ENCODE measurements at regions not wholly inside any gene's neighbourhood (a gene's known extent, or its start where the extent isn't known, plus 50 kb on each side); places are given as distances from the start of the nearest gene placed in this dataset.

- H3K4me3 ChIP-seq (ENCODE audit: low read depth, low read length): no peak overlapping the region
- DNase-seq (ENCODE audit: low read depth): peak; percentile 68
Measured at GRCh38 chr20:11454966-11455799, 462.5 kb upstream of the BTBD3 start.

GRCh38 chr20:11457488-11457887 is 460.2 kb upstream of the BTBD3 start:
- H3K4me3 ChIP-seq (ENCODE audit: low read depth, low read length): no peak overlapping the region
- no peak for TF ChIP-seq CTCF (IDR thresholded peaks at IDR 0.05; ENCODE audit: insufficient read depth, low read length)
- DNase-seq (ENCODE audit: low read depth): no peak

More at GRCh38 chr20:11454966-11455799, 462.5 kb upstream of the BTBD3 start:
- no peak for TF ChIP-seq CTCF (IDR thresholded peaks at IDR 0.05; ENCODE audit: insufficient read depth, low read length)

- DNase-seq (ENCODE audit: low read depth): peak; percentile 40
- no peak overlapping the region for H3K4me3 ChIP-seq (ENCODE audit: low read depth, low read length)
Measured at GRCh38 chr20:11459090-11459890, 458.4 kb upstream of the BTBD3 start.

GRCh38 chr20:11467436-11467835 is 450.3 kb upstream of the BTBD3 start:
- TF ChIP-seq CTCF (IDR thresholded peaks at IDR 0.05; ENCODE audit: insufficient read depth, low read length): no peak
- no peak for DNase-seq (ENCODE audit: low read depth)
- no peak overlapping the region for H3K4me3 ChIP-seq (ENCODE audit: low read depth, low read length)

More at GRCh38 chr20:11459090-11459890, 458.4 kb upstream of the BTBD3 start:
- TF ChIP-seq CTCF (IDR thresholded peaks at IDR 0.05; ENCODE audit: insufficient read depth, low read length): no peak

GRCh38 chr20:11468880-11469279 is 448.8 kb upstream of the BTBD3 start:
- no peak for TF ChIP-seq CTCF (IDR thresholded peaks at IDR 0.05; ENCODE audit: insufficient read depth, low read length)
- no peak overlapping the region for H3K4me3 ChIP-seq (ENCODE audit: low read depth, low read length)
- no peak for DNase-seq (ENCODE audit: low read depth)

- no peak for TF ChIP-seq CTCF (IDR thresholded peaks at IDR 0.05; ENCODE audit: insufficient read depth, low read length)
- peak; percentile 23 for DNase-seq (ENCODE audit: low read depth)
- no peak overlapping the region for H3K4me3 ChIP-seq (ENCODE audit: low read depth, low read length)
Measured at GRCh38 chr20:11469795-11470435, 447.8 kb upstream of the BTBD3 start.

Measured in fibroblast of the aortic adventitia (primary cell).